ENCODE measurements at regions not wholly inside any gene's neighbourhood (a gene's known extent, or its start where the extent isn't known, plus 50 kb on each side); places are given as distances from the start of the nearest gene placed in this dataset.

DNA sequence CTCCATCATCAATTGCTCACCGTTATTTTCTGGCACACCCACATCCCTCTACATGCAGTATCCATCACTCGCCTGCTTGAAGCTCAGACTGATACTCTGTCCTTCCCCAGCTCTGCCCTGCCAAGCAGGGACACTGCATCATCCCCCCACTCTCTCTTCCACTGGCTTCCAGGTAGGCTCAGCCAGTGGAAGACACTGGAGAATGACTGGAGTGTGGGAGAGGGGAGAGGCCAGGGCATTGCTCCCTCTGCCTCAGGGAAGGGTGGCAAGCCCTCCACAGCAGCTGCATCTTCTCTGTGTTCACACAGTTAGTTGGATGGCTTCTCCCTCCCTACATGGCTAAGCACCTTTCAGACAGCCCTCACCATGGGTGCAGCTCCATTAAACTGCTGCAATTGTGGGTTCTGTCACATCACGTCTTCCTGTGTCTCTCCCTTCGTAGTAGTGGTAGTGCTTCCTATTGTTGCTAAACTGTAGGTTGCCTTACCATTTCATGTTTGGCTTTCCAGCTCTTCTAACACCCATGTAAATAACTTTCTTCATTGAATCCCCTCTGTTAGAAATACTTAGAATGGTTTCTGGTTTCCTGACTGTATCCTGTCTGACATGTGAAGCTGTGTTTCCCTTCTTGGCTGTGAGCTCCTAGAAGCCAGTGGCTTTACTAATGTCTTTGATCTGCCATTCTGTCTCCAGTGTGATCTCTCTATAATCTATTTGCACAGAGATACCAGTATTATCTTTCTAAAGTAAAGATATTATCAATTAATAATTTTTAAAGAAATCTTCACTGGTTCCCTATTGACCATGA lies 483.7 kb upstream of the LRRN3 start:
- DNase-seq = no peak

DNA sequence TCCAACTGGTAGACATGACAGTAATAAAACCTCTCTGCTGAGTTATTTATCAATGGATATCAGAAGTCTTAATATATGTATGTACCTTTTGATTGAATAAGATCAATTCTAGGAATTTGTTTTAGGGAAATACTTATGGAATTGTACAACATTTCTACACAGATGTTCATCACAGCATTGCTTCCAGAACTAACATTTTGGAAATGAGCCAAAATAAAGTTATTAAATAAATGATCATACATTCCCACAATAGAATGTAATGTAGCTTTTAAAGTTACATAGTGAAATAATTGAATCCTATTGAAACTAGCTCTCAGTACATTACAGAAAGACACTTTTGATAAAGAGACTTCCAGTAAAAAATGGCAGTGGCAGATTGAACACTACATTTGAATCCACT lies 481.6 kb upstream of the LRRN3 start:
- no peak for DNase-seq

DNA sequence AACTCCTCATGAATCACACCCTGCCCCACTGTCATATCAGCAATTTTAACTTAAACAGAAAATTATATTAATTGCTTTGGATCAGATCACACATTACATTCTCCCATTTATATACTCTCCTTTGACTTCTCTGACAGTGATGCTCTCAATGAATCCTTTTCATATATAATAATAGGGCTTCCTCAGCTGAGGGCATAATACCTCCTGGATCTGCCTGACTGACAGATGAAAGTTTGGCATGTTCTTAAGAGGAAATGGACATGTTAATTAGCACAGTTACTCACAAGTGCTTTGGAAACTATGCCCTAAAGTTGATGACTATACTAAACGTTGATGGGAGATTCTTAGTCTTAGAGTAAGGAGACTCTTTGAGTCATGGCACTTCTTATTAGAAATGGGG lies 478.2 kb upstream of the LRRN3 start:
- DNase-seq = no peak

Data from activated CD4-positive, alpha-beta T cell treated with anti-CD3 and anti-CD28 coated beads, Interleukin-2, amount 50 U/mL, for 16 hours (primary cell).